ENCODE measurements at regions not wholly inside any gene's neighbourhood (a gene's known extent, or its start where the extent isn't known, plus 50 kb on each side); places are given as distances from the start of the nearest gene placed in this dataset.

DNA sequence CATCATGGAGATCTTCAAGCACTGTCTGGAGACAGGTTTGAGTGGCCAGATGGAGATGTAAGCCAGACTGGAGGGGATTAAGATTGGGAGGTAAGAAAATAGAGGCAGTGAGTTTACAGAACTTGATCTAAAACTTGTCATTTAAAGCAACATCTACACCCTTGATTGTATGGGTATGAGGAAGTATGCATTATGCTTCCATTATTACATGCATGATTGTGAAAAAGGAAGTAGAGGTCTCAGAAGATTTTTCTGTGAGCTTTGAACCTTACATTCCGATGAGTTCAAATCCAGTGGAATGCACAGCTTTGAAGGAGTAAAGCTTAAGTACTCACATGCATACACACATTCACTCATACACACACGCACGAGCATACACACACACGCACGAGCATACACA is 550.8 kb downstream of the MED13L start:
- TF ChIP-seq, protein P1, sequence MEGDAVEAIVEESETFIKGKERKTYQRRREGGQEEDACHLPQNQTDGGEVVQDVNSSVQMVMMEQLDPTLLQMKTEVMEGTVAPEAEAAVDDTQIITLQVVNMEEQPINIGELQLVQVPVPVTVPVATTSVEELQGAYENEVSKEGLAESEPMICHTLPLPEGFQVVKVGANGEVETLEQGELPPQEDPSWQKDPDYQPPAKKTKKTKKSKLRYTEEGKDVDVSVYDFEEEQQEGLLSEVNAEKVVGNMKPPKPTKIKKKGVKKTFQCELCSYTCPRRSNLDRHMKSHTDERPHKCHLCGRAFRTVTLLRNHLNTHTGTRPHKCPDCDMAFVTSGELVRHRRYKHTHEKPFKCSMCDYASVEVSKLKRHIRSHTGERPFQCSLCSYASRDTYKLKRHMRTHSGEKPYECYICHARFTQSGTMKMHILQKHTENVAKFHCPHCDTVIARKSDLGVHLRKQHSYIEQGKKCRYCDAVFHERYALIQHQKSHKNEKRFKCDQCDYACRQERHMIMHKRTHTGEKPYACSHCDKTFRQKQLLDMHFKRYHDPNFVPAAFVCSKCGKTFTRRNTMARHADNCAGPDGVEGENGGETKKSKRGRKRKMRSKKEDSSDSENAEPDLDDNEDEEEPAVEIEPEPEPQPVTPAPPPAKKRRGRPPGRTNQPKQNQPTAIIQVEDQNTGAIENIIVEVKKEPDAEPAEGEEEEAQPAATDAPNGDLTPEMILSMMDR (IDR thresholded peaks at IDR 0.05; ENCODE audit: low read depth, low read length), result no peak
- TF ChIP-seq POLR2A (IDR thresholded peaks at IDR 0.05; ENCODE audit: extremely low read depth, insufficient read length), result no peak
